ENCODE measurements at regions not wholly inside any gene's neighbourhood (a gene's known extent, or its start where the extent isn't known, plus 50 kb on each side); places are given as distances from the start of the nearest gene placed in this dataset.

GRCh38 chr15:77808075-77808474 is 175.4 kb upstream of the LINGO1 start:
- no peak for TF ChIP-seq CTCF (conservative IDR thresholded peaks at IDR 0.05; ENCODE audit: low read depth)
- ChIA-PET POLR2A (ENCODE audit: low non-redundant PET) (no interaction called here), CTCF (interaction anchor here (1.0 to 2.0 kb wide), 2 partner anchors 12 to 14 kb away, joined by 4 to 6 read pairs; no protein-coding TSS in a partner anchor)
- no peak overlapping the region for H3K27ac ChIP-seq
- DNase-seq (ENCODE audit: low spot score): no peak

- no peak for TF ChIP-seq CTCF (conservative IDR thresholded peaks at IDR 0.05; ENCODE audit: low read depth)
- no peak overlapping the region for H3K27ac ChIP-seq
- ChIA-PET CTCF (interaction anchor here (1.0 to 2.0 kb wide), 2 partner anchors 12 to 15 kb away, joined by 4 to 6 read pairs; no protein-coding TSS in a partner anchor), POLR2A (ENCODE audit: low non-redundant PET) (no interaction called here)
- DNase-seq (ENCODE audit: low spot score): no peak
Measured at GRCh38 chr15:77807611-77808010, 174.9 kb upstream of the LINGO1 start.

GRCh38 chr15:77807115-77807514 is 174.4 kb upstream of the LINGO1 start:
- POLR2A ChIA-PET (ENCODE audit: low non-redundant PET): no interaction called here
- no peak for TF ChIP-seq CTCF (conservative IDR thresholded peaks at IDR 0.05; ENCODE audit: low read depth)

DNA sequence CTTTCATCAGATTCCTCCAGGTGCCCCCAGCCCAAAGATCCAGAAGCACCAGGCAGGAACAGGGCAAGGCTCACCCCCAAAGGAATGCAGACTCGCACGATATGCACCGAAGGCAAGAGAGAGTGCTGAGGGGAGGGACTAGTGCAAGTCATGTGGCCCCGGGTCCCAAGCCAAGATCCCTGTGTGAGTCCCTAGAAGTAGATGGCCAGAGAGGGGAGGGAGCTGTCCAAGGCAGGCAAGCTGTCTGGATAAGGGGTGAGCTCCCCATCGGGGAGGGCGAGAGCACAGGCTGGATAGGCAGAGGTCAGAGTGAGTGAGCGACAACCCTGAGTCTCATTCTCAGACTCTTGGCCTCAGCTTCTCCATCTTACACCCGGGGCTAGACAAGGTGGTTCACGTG is 171.5 kb upstream of the LINGO1 start:
- CTCF ChIA-PET: no interaction called here
- POLR2A ChIA-PET (ENCODE audit: low non-redundant PET): no interaction called here

More at GRCh38 chr15:77807115-77807514, 174.4 kb upstream of the LINGO1 start:
- no peak for DNase-seq (ENCODE audit: low spot score)
- no peak overlapping the region for H3K27ac ChIP-seq
- CTCF ChIA-PET: interaction anchor here (0.6 to 2.0 kb wide), 3 partner anchors 13 to 36 kb away, joined by 3 to 6 read pairs (median 4); no protein-coding TSS in a partner anchor

GRCh38 chr15:77803487-77803886 is 170.8 kb upstream of the LINGO1 start:
- ChIA-PET CTCF (no interaction called here), POLR2A (ENCODE audit: low non-redundant PET) (no interaction called here)
- DNase-seq (ENCODE audit: low spot score): no peak
- no peak overlapping the region for H3K27ac ChIP-seq
- no peak for TF ChIP-seq CTCF (conservative IDR thresholded peaks at IDR 0.05; ENCODE audit: low read depth)

More for the DNA sequence above, 171.5 kb upstream of the LINGO1 start:
- no peak for TF ChIP-seq CTCF (conservative IDR thresholded peaks at IDR 0.05; ENCODE audit: low read depth)
- no peak for DNase-seq (ENCODE audit: low spot score)
- no peak overlapping the region for H3K27ac ChIP-seq

- no peak overlapping the region for H3K27ac ChIP-seq
- ChIA-PET CTCF (interaction anchor here (2.4 kb wide), 1 partner anchor 21 kb away, joined by 10 read pairs; no protein-coding TSS in a partner anchor), POLR2A (ENCODE audit: low non-redundant PET) (no interaction called here)
- DNase-seq (ENCODE audit: low spot score): no peak
- TF ChIP-seq CTCF (conservative IDR thresholded peaks at IDR 0.05; ENCODE audit: low read depth): no peak
Measured at GRCh38 chr15:77800305-77800704, 167.6 kb upstream of the LINGO1 start.

Measured in RWPE1 (cell line).